ENCODE measurements at regions not wholly inside any gene's neighbourhood (a gene's known extent, or its start where the extent isn't known, plus 50 kb on each side); places are given as distances from the start of the nearest gene placed in this dataset.

GRCh38 chr10:61215246-61215645 is 237.9 kb downstream of the TMEM26 start:
- no peak for TF ChIP-seq CTCF (conservative IDR thresholded peaks at IDR 0.05)
- no peak for TF ChIP-seq ZFX (IDR thresholded peaks at IDR 0.05)
